CD14-positive monocyte (primary cell): ENCODE measurements at regions not wholly inside any gene's neighbourhood (a gene's known extent, or its start where the extent isn't known, plus 50 kb on each side); places are given as distances from the start of the nearest gene placed in this dataset.

ENCODE experiments used
- DNase-seq, 3 donors: peaks; one replicate each; pipeline ENCODE4 v3.0.0-alpha.2; 2011 to 2022
- H2AFZ ChIP-seq: 2 replicates; pipeline ENCODE4 v1.6.0; 2012; ENCODE audit warnings: mild to moderate bottlenecking, low read depth, low read length, inconsistent platforms; ENCODE audit not compliant: insufficient read depth, poor library complexity, severe bottlenecking
- H3K27ac ChIP-seq, 2 donors: 1 replicate in 1 of 2; 2 replicates in 1 of 2; pipeline ENCODE4 v1.5.1; 2012 to 2013; ENCODE audit warnings: low read length in 2 of 2, control low read depth in 1 of 2, inconsistent platforms in 1 of 2, low read depth in 1 of 2, mild to moderate bottlenecking in 1 of 2
- H3K27me3 ChIP-seq, 2 donors: one replicate each; pipeline versions ENCODE4 v1.6.0 to v1.6.1; 2011 to 2013; ENCODE audit warnings: low read length in 2 of 2; ENCODE audit not compliant: control insufficient read depth in 2 of 2, insufficient read depth in 2 of 2
- H3K36me3 ChIP-seq, 2 donors: replicated peaks in 1 of 2; 1 replicate in 1 of 2; 2 replicates in 1 of 2; pipeline versions ENCODE4 v1.5.1 to v1.6.1; 2012 to 2013; ENCODE audit warnings: low read length in 2 of 2, control low read depth in 1 of 2, inconsistent platforms in 1 of 2, mild to moderate bottlenecking in 1 of 2; ENCODE audit not compliant: insufficient read depth in 2 of 2, control insufficient read depth in 1 of 2
- H3K4me1 ChIP-seq, 2 donors: 1 replicate in 1 of 2; 2 replicates in 1 of 2; pipeline versions ENCODE4 v1.5.1 to v1.6.1; 2012 to 2013; ENCODE audit warnings: low read length in 2 of 2, control low read depth in 1 of 2, inconsistent platforms in 1 of 2, mild to moderate bottlenecking in 1 of 2, moderate library complexity in 1 of 2; ENCODE audit not compliant: insufficient read depth in 2 of 2, control insufficient read depth in 1 of 2
- H3K4me2 ChIP-seq: replicated peaks from 2 replicates; pipeline ENCODE3; 2012; ENCODE audit warnings: low read length, moderate library complexity, mild to moderate bottlenecking; ENCODE audit not compliant: poor library complexity, severe bottlenecking; ENCODE audit errors: extremely low read depth
- H3K4me3 ChIP-seq, 3 experiments: fragments of 200-600 bp in 1 of 3; sonication (generic) in 1 of 3; replicated peaks in 1 of 3; 1 replicate in 2 of 3; 2 replicates in 1 of 3; pipeline ENCODE4 v1.5.1; 2011 to 2013; ENCODE audit warnings: low read length in 3 of 3, mild to moderate bottlenecking in 3 of 3, control low read depth in 2 of 3, low read depth in 2 of 3, inconsistent platforms in 1 of 3, moderate library complexity in 1 of 3
- H3K79me2 ChIP-seq: 2 replicates; pipeline ENCODE4 v1.6.0; 2012; ENCODE audit warnings: mild to moderate bottlenecking, control low read depth, inconsistent platforms, low read length, moderate library complexity; ENCODE audit not compliant: insufficient read depth
- H3K9ac ChIP-seq: 2 replicates; pipeline ENCODE4 v1.6.0; 2017; ENCODE audit warnings: low read length, mild to moderate bottlenecking; ENCODE audit not compliant: insufficient read depth, poor library complexity, severe bottlenecking
- H3K9me3 ChIP-seq, 2 donors: replicated peaks in 1 of 2; 1 replicate in 1 of 2; 2 replicates in 1 of 2; pipeline versions ENCODE4 v1.5.1 to v1.6.1; 2012 to 2013; ENCODE audit warnings: low read length in 2 of 2, control low read depth in 1 of 2; ENCODE audit not compliant: control insufficient read depth in 1 of 2, insufficient read depth in 1 of 2
- H4K20me1 ChIP-seq: 2 replicates; pipeline ENCODE4 v1.6.0; 2012; ENCODE audit warnings: mild to moderate bottlenecking, low read length, control low read depth, moderate library complexity; ENCODE audit not compliant: insufficient read depth
- H3K27ac Mint-ChIP-seq, 7 donors: one replicate each; pipeline ENCODE4 v1.8.0; 2020; ENCODE audit warnings: mild to moderate bottlenecking in 7 of 7, mixed read lengths in 7 of 7, moderate library complexity in 6 of 7, inconsistent platforms in 2 of 7
- H3K27me3 Mint-ChIP-seq, 3 donors: one replicate each; pipeline ENCODE4 v1.8.0; 2021 to 2022; ENCODE audit warnings: low read depth in 3 of 3, mild to moderate bottlenecking in 3 of 3, mixed read lengths in 3 of 3, moderate library complexity in 3 of 3, inconsistent platforms in 1 of 3
- H3K36me3 Mint-ChIP-seq, 2 donors: one replicate each; pipeline ENCODE4 v1.8.0; 2020; ENCODE audit warnings: mixed read lengths in 2 of 2, inconsistent platforms in 1 of 2, mild to moderate bottlenecking in 1 of 2
- H3K4me1 Mint-ChIP-seq: one replicate; pipeline ENCODE4 v1.8.0; 2020; ENCODE audit warnings: mild to moderate bottlenecking, mixed read lengths
- H3K4me3 Mint-ChIP-seq, 2 donors: one replicate each; pipeline ENCODE4 v1.8.0; 2020; ENCODE audit warnings: mild to moderate bottlenecking in 2 of 2, mixed read lengths in 2 of 2, moderate library complexity in 1 of 2
- H3K9me3 Mint-ChIP-seq, 7 donors: one replicate each; pipeline ENCODE4 v1.8.0; 2020 to 2022; ENCODE audit warnings: mixed read lengths in 7 of 7, mild to moderate bottlenecking in 6 of 7, moderate library complexity in 6 of 7, inconsistent platforms in 2 of 7
- WGBS: methylation state at CpG from one replicate; pipeline ENCODE4 v1.1.5; 2013; ENCODE audit warnings: missing lambda C conversion rate; ENCODE audit not compliant: insufficient coverage; 5-methylcytosine and 5-hydroxymethylcytosine counted together
- intact Hi-C, 2 donors: fragments of 100-400 bp; cut with micrococcal nuclease; formaldehyde crosslinking; loops; one replicate each; pipeline versions ENCODE4 v1.15.0 to v1.15.1; 2023
- TF ChIP-seq, protein P1 (sequence below): fragments of 200-600 bp; IDR thresholded peaks from one replicate; pipeline ENCODE4 v1.8.0; 2022; ENCODE audit warnings: antibody characterized with exemption, mild to moderate bottlenecking

DNA sequence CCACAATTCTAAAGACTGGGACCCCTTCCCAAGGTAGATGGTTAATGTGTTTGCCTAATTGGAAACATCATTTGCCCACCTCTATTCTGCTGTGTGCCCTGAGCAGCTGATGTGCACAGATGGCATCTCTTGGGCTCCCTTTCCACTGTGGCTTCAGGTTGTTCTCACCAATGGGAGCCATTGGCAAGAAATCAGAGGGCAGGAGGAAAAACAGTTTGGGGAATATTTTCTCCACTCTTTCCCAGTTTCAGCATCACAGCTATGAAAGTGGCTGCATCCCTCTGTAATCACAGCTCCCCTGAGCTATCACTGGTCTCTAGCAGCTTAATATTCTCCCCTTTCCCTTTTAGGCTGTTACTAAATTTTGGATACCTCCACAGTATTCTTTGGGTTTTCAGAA, 911.6 kb upstream of the SEMA6A start:
- Histone ChIP-seq H3K27ac (no peak overlapping the region), H3K4me3 (no peak overlapping the region), H3K27me3 (no peaks in the 10 kb centered on the region), H3K79me2 (no peaks in the 10 kb centered on the region), H3K9me3 (peaks cover 3 to 4% of the 10 kb centered on the region in 2 donors), H3K36me3 (no peaks in the 10 kb centered on the region), H3K4me1 (no peaks in the 10 kb centered on the region), H3K9ac (no peak overlapping the region), H2AFZ (no peak overlapping the region), H4K20me1 (no peaks in the 10 kb centered on the region), H3K4me2 (no peak overlapping the region)
- intact Hi-C loops = no loop called here
- Mint-ChIP-seq H3K9me3 (peaks cover 0 to 6% (median 2%) of the 10 kb centered on the region in 7 donors), H3K36me3 (no peaks in the 10 kb centered on the region), H3K27ac (no peak overlapping the region), H3K27me3 (peaks cover 0 to 2% (median 2%) of the 10 kb centered on the region in 3 donors), H3K4me3 (no peak overlapping the region), H3K4me1 (no peaks in the 10 kb centered on the region)
- no peak for DNase-seq
- TF ChIP-seq, protein P1, sequence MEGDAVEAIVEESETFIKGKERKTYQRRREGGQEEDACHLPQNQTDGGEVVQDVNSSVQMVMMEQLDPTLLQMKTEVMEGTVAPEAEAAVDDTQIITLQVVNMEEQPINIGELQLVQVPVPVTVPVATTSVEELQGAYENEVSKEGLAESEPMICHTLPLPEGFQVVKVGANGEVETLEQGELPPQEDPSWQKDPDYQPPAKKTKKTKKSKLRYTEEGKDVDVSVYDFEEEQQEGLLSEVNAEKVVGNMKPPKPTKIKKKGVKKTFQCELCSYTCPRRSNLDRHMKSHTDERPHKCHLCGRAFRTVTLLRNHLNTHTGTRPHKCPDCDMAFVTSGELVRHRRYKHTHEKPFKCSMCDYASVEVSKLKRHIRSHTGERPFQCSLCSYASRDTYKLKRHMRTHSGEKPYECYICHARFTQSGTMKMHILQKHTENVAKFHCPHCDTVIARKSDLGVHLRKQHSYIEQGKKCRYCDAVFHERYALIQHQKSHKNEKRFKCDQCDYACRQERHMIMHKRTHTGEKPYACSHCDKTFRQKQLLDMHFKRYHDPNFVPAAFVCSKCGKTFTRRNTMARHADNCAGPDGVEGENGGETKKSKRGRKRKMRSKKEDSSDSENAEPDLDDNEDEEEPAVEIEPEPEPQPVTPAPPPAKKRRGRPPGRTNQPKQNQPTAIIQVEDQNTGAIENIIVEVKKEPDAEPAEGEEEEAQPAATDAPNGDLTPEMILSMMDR = no peak

DNA sequence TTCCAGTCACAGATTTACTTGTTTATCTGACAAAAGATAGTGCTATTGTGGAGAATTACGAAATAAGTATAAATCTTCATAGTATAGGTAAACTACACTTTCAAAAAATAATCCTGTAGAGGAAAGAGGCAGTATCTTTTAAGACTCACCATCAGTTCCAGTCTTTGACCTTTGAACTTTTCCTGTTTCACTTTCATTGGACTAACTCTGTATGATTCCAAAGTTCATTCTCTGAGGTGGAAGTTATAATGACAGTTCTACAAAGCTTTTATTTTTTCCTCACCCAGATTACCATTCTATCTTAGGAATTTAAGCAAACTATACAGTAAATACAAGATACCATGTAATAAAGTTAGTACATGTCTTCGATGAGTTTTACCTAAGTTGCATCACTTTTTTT, 901.3 kb upstream of the SEMA6A start:
- WGBS = no CpG with 5 or more reads among the region's 2 CpGs
- no peaks in the 10 kb centered on the region for H3K27me3 Mint-ChIP-seq
- no peaks in the 10 kb centered on the region for H3K4me1 Mint-ChIP-seq
- no peaks in the 10 kb centered on the region for H3K79me2 ChIP-seq
- no peaks in the 10 kb centered on the region for H3K27me3 ChIP-seq
- no peak overlapping the region for H3K9ac ChIP-seq
- no peak overlapping the region for H3K27ac ChIP-seq
- H3K27ac Mint-ChIP-seq = no peak overlapping the region
- no peak overlapping the region for H3K4me2 ChIP-seq
- no peak overlapping the region for H2AFZ ChIP-seq
- TF ChIP-seq, protein P1 = no peak
- H3K9me3 Mint-ChIP-seq = peaks cover 0 to 3% (median 2%) of the 10 kb centered on the region in 7 donors
- intact Hi-C loops = no loop called here
- H3K4me3 ChIP-seq = no peak overlapping the region
- H3K36me3 Mint-ChIP-seq = no peaks in the 10 kb centered on the region
- no peaks in the 10 kb centered on the region for H3K4me1 ChIP-seq
- H4K20me1 ChIP-seq = no peaks in the 10 kb centered on the region
- H3K4me3 Mint-ChIP-seq = no peak overlapping the region
- DNase-seq = no peak
- H3K36me3 ChIP-seq = no peaks in the 10 kb centered on the region
- H3K9me3 ChIP-seq = no peaks in the 10 kb centered on the region
